ENCODE measurements at regions not wholly inside any gene's neighbourhood (a gene's known extent, or its start where the extent isn't known, plus 50 kb on each side); places are given as distances from the start of the nearest gene placed in this dataset.

- no peaks in the 10 kb centered on the region for H3K4me1 ChIP-seq
- H3K4me3 ChIP-seq: no peak overlapping the region
- no peaks in the 10 kb centered on the region for H3K9me3 ChIP-seq
- H3K27ac ChIP-seq: no peak overlapping the region
- DNase-seq: no peak
- H3K36me3 ChIP-seq: no peaks in the 10 kb centered on the region
- no peak for TF ChIP-seq CTCF (IDR thresholded peaks at IDR 0.05)
- no peaks in the 10 kb centered on the region for H3K27me3 ChIP-seq
- intact Hi-C loops (cut with DNase I; ENCODE audit: low total_unique reads): no loop called here
These were observed 757.4 kb downstream of the VRK1 start for GRCh38 chr14:97554597-97554996.

DNA sequence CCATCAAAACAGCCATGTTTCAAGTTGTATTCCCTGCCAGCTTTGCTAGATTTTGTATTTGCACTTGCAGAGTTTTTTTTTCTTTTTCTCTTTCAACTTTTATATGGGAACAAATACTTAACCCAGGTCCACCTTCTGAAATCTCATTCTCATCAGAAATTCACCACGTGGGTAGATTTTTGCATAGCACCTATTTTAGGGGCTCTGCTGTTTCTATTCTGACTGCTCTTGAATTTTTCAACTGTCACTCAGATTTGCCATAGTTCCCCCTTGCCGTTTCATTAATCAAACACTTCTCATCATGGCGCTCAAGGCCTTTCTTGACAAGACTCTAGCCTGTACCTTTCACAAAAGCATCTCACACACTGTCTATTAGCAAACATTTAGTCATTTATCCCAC, 767.2 kb downstream of the VRK1 start:
- Histone ChIP-seq H3K36me3 (no peaks in the 10 kb centered on the region), H3K27ac (no peak overlapping the region), H3K4me1 (no peaks in the 10 kb centered on the region), H3K9me3 (no peaks in the 10 kb centered on the region), H3K27me3 (no peaks in the 10 kb centered on the region), H3K4me3 (no peak overlapping the region)
- no peak for DNase-seq
- intact Hi-C loops (cut with DNase I; ENCODE audit: low total_unique reads): no loop called here
- no peak for TF ChIP-seq CTCF (IDR thresholded peaks at IDR 0.05)

DNA sequence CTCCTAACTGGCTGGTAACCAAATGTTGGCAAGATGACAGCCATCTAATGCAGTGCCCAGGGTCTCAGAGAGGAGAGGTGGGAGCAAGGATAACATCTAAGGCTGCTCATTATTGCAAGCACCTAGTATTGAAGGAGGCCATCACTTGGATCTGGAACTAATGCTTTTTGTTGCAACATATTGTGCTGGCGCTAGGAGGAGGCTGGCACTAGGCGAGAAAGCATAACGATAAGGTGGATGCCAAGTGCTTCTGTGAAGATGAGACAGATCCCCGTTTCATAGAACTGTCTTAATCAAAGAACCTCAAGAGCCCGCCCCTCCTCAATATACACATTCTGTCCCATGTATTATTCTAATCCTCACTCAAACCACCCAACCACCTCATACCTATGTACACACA, 774.0 kb downstream of the VRK1 start:
- no peak overlapping the region for H3K27ac ChIP-seq
- no peak for DNase-seq
- intact Hi-C loops (cut with DNase I; ENCODE audit: low total_unique reads): no loop called here

DNA sequence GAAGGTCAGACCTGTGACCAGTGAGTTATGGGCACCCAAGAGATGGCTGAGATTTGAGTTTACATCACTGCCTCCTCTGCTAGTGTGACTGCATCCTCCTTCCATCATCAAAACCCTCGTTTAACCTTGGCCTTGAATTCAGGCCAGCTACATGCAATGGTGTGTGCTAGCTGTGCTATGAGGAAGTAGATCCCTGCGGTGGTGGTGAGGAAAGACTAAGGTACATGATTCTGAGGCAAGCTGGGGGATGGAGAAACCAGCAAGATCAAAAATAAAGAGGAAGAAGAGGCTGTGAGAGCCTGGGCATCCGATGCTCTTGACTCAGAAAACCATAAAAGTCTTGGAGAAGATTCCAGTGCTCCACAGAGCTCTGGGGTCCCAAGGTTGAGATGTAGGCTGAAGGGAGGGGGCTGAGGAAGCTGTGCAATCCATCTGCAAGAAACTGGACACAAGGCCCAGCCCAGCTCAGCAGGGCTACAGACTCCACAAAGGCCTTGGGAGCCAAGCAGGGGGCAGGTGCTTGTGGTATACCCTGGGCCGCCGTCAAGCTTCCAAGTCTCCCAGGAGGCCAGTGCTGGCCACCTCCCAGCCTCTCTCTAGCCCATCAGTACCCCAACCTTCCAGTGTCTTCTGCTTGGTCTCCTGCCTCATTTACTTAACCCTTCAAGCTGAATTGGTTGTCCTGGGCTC, 774.8 kb downstream of the VRK1 start:
- Histone ChIP-seq H3K36me3 (no peaks in the 10 kb centered on the region), H3K4me3 (no peak overlapping the region), H3K9me3 (peaks cover 0 to 3% (median 0%) of the 10 kb centered on the region in 3 donors), H3K27me3 (no peaks in the 10 kb centered on the region), H3K27ac (no peak overlapping the region), H3K4me1 (no peaks in the 10 kb centered on the region)
- DNase-seq: no peak
- TF ChIP-seq CTCF (IDR thresholded peaks at IDR 0.05): no peak
- intact Hi-C loops (cut with DNase I; ENCODE audit: low total_unique reads): no loop called here

More for the DNA sequence above, 774.0 kb downstream of the VRK1 start:
- Histone ChIP-seq H3K27me3 (no peaks in the 10 kb centered on the region), H3K9me3 (peaks cover 0 to 3% (median 0%) of the 10 kb centered on the region in 3 donors), H3K4me3 (no peak overlapping the region), H3K4me1 (no peaks in the 10 kb centered on the region), H3K36me3 (no peaks in the 10 kb centered on the region)
- no peak for TF ChIP-seq CTCF (IDR thresholded peaks at IDR 0.05)

- intact Hi-C loops (cut with DNase I; ENCODE audit: low total_unique reads): no loop called here
- DNase-seq: no peak
- no peaks in the 10 kb centered on the region for H3K36me3 ChIP-seq
- H3K9me3 ChIP-seq: peaks cover 0 to 3% (median 0%) of the 10 kb centered on the region in 3 donors
- H3K4me3 ChIP-seq: no peak overlapping the region
- H3K4me1 ChIP-seq: no peaks in the 10 kb centered on the region
- H3K27me3 ChIP-seq: no peaks in the 10 kb centered on the region
- no peak overlapping the region for H3K27ac ChIP-seq
- no peak for TF ChIP-seq CTCF (IDR thresholded peaks at IDR 0.05)
These were observed 775.6 kb downstream of the VRK1 start for GRCh38 chr14:97572583-97573458.
